Loucy (cell line): ENCODE measurements at regions not wholly inside any gene's neighbourhood (a gene's known extent, or its start where the extent isn't known, plus 50 kb on each side); places are given as distances from the start of the nearest gene placed in this dataset.

Experiments
- H2AFZ ChIP-seq: fragments of 200-600 bp; sonication (generic); 2 replicates; pipeline ENCODE4 v1.6.0; 2016; ENCODE audit warnings: antibody characterized with exemption, mild to moderate bottlenecking, low read length, moderate library complexity
- H3F3A ChIP-seq: fragments of 200-600 bp; 2 replicates; pipeline ENCODE4 v1.6.0; 2016; ENCODE audit warnings: antibody characterized with exemption, low read depth, mild to moderate bottlenecking
- H3K27me3 ChIP-seq: fragments of 200-600 bp; sonication (generic); 2 replicates; pipeline ENCODE4 v1.6.1; 2014; ENCODE audit warnings: low read length, mild to moderate bottlenecking; ENCODE audit not compliant: insufficient read depth, poor library complexity, severe bottlenecking
- H3K36me3 ChIP-seq: fragments of 200-600 bp; sonication (generic); 2 replicates; pipeline ENCODE4 v1.6.1; 2016; ENCODE audit warnings: low read length; ENCODE audit not compliant: insufficient read depth
- H3K4me1 ChIP-seq: fragments of 200-600 bp; sonication (generic); 2 replicates; pipeline ENCODE4 v1.5.1; 2014; ENCODE audit warnings: low read length, mild to moderate bottlenecking; ENCODE audit not compliant: insufficient read depth, poor library complexity, severe bottlenecking
- H3K4me2 ChIP-seq: fragments of 200-600 bp; sonication (generic); 2 replicates; pipeline ENCODE4 v1.6.0; 2014; ENCODE audit warnings: antibody characterized with exemption, low read length, low read depth, mild to moderate bottlenecking; ENCODE audit not compliant: poor library complexity, severe bottlenecking
- H3K4me3 ChIP-seq: fragments of 200-600 bp; sonication (generic); 2 replicates; pipeline ENCODE4 v1.5.1; 2014; ENCODE audit warnings: low read length, mild to moderate bottlenecking, mixed read lengths; ENCODE audit not compliant: poor library complexity, severe bottlenecking
- H3K79me2 ChIP-seq: fragments of 200-600 bp; sonication (generic); 2 replicates; pipeline ENCODE4 v1.6.1; 2014; ENCODE audit warnings: low read length; ENCODE audit not compliant: insufficient read depth
- H3K9ac ChIP-seq: fragments of 200-600 bp; sonication (generic); 2 replicates; pipeline ENCODE4 v1.6.0; 2014; ENCODE audit warnings: mild to moderate bottlenecking, low read depth, low read length, moderate library complexity; ENCODE audit not compliant: poor library complexity, severe bottlenecking
- H3K9me2 ChIP-seq: fragments of 200-600 bp; sonication (generic); replicated peaks from 2 replicates; pipeline ENCODE4 v1.6.1; 2016; ENCODE audit warnings: low read depth, low read length, mixed read lengths
- H3K9me3 ChIP-seq: fragments of 200-600 bp; sonication (generic); 2 replicates; pipeline ENCODE4 v1.6.1; 2014; ENCODE audit warnings: mild to moderate bottlenecking, antibody characterized with exemption, low read length, low read depth; ENCODE audit not compliant: insufficient read depth
- H4K20me1 ChIP-seq: fragments of 200-600 bp; sonication (generic); 2 replicates; pipeline ENCODE4 v1.6.0; 2014; ENCODE audit warnings: antibody characterized with exemption, low read length, mild to moderate bottlenecking; ENCODE audit not compliant: insufficient read depth, poor library complexity, severe bottlenecking
- EZH2phosphoT487 ChIP-seq: fragments of 200-600 bp; IDR thresholded peaks from 2 replicates; pipeline ENCODE4 v1.6.1; 2018; ENCODE audit warnings: antibody characterized with exemption, mild to moderate bottlenecking, moderate library complexity, borderline replicate concordance
- TF ChIP-seq, protein P1 (sequence below): fragments of 200-600 bp; sonication (generic); conservative IDR thresholded peaks from 2 replicates; pipeline ENCODE4 v1.5.1; 2014; ENCODE audit warnings: mild to moderate bottlenecking, antibody characterized with exemption, low read length

DNA sequence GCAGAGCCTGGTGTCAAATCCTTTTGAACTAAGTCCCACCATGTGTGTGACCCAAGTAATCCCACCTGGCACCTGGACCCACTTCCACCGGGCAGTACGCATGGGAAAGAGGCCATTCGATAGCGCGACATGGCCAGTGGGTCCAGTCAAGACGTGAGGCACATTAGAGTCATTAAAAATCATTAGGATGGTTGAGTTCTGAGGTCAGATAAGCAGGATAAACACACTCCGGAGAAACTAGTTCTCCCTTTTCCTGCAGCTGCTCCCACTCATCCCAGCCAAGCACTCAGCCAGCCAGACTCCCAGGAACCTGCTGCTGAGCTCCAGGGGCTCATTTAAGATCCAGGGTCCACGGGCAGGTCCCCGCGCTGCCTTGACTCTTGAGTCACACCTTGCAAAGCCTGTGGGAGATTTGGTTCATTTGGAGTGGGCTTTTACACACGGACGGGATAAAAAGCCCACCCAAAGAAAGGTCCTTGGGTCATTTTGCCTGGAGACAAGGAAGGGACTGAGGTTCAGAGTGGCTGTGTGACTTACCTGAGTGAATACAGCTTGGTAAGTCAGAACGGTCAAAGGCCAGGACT is 313.9 kb downstream of the BCL11B start:
- no peak for TF ChIP-seq EZH2phosphoT487
- TF ChIP-seq, protein P1, sequence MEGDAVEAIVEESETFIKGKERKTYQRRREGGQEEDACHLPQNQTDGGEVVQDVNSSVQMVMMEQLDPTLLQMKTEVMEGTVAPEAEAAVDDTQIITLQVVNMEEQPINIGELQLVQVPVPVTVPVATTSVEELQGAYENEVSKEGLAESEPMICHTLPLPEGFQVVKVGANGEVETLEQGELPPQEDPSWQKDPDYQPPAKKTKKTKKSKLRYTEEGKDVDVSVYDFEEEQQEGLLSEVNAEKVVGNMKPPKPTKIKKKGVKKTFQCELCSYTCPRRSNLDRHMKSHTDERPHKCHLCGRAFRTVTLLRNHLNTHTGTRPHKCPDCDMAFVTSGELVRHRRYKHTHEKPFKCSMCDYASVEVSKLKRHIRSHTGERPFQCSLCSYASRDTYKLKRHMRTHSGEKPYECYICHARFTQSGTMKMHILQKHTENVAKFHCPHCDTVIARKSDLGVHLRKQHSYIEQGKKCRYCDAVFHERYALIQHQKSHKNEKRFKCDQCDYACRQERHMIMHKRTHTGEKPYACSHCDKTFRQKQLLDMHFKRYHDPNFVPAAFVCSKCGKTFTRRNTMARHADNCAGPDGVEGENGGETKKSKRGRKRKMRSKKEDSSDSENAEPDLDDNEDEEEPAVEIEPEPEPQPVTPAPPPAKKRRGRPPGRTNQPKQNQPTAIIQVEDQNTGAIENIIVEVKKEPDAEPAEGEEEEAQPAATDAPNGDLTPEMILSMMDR, result no peak
- Histone ChIP-seq H3K9ac (no peak overlapping the region), H4K20me1 (no peaks in the 10 kb centered on the region), H3K27me3 (no peaks in the 10 kb centered on the region), H3K4me1 (no peaks in the 10 kb centered on the region), H3K9me3 (no peaks in the 10 kb centered on the region), H3F3A (no peaks in the 10 kb centered on the region), H3K36me3 (no peaks in the 10 kb centered on the region), H3K4me2 (no peak overlapping the region), H3K9me2 (no peaks in the 10 kb centered on the region), H3K79me2 (no peaks in the 10 kb centered on the region), H3K4me3 (no peak overlapping the region), H2AFZ (no peak overlapping the region)

DNA sequence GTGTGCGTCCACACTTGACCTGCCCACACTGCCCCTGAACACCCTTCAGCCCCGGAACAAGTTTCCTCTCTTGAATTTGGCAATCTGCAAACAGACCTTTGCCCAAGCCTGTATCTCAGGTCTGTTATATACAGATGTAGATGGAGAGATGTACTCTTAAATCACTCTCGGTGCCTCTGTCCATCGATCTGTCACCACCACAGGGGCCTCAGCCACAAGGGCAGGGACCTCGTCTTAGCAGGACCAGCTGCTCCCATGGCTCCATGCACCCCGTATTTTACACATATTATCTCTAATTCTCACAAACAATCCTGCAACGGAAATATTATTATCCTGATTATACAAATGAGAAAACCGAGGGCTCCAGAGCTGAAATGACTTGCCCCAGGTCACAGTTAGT is 313.4 kb downstream of the BCL11B start:
- H3K27me3 ChIP-seq, result no peaks in the 10 kb centered on the region

DNA sequence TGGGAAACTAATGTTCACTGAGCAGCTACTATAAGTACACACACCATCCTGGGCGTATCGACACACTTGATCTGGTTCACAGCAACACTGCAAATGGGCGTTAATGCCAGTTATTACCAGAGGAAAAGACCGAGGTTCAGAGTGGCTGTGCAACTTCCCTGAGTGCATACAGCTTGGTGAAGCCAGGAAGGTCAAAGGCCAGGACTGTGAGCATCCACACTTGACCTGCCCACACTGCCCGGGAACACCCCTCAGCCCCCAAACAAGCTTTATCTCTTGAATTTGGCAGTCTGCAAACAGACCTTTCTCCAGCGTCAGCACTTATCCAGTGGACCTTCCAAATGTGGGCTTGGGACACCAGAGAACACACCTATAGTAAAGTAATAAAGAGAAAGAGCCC is 312.6 kb downstream of the BCL11B start:
- no peaks in the 10 kb centered on the region for H3K9me3 ChIP-seq
- TF ChIP-seq, protein P1, result no peak
- H3K27me3 ChIP-seq, result no peaks in the 10 kb centered on the region
- H3K79me2 ChIP-seq, result no peaks in the 10 kb centered on the region
- H3K9me2 ChIP-seq, result no peaks in the 10 kb centered on the region
- H3F3A ChIP-seq, result no peaks in the 10 kb centered on the region
- no peak overlapping the region for H3K4me2 ChIP-seq
- no peak overlapping the region for H2AFZ ChIP-seq
- no peak overlapping the region for H3K9ac ChIP-seq
- peaks cover 7% of the 10 kb centered on the region for H3K4me1 ChIP-seq
- H3K4me3 ChIP-seq, result no peak overlapping the region
- no peaks in the 10 kb centered on the region for H4K20me1 ChIP-seq
- no peaks in the 10 kb centered on the region for H3K36me3 ChIP-seq

More for the DNA sequence above, 313.4 kb downstream of the BCL11B start:
- no peaks in the 10 kb centered on the region for H3K4me1 ChIP-seq
- no peaks in the 10 kb centered on the region for H4K20me1 ChIP-seq
- no peak overlapping the region for H3K9ac ChIP-seq
- H3K4me2 ChIP-seq, result no peak overlapping the region
- H3K36me3 ChIP-seq, result no peaks in the 10 kb centered on the region
- H2AFZ ChIP-seq, result no peak overlapping the region
- TF ChIP-seq, protein P1, result no peak
- no peak for TF ChIP-seq EZH2phosphoT487
- H3F3A ChIP-seq, result no peaks in the 10 kb centered on the region
- no peaks in the 10 kb centered on the region for H3K9me3 ChIP-seq
- no peaks in the 10 kb centered on the region for H3K9me2 ChIP-seq
- H3K4me3 ChIP-seq, result no peak overlapping the region
- H3K79me2 ChIP-seq, result no peaks in the 10 kb centered on the region
